ENCODE measurements at regions not wholly inside any gene's neighbourhood (a gene's known extent, or its start where the extent isn't known, plus 50 kb on each side); places are given as distances from the start of the nearest gene placed in this dataset.

- TF ChIP-seq REST (IDR thresholded peaks at IDR 0.05; ENCODE audit: unreplicated experiment) (no peak), EZH2phosphoT487 (IDR thresholded peaks at IDR 0.05; ENCODE audit: unreplicated experiment) (no peak), POLR2AphosphoS5 (IDR thresholded peaks at IDR 0.05; ENCODE audit: low read depth) (no peak)
Measured at GRCh38 chr11:70540196-70540595, 141.9 kb downstream of the CTTN start (continued).

- Histone ChIP-seq H3K27ac (ENCODE audit: low read depth) (no peak overlapping the region), H3K27me3 (ENCODE audit: insufficient read depth) (no peaks in the 10 kb centered on the region), H3F3A (replicated peaks; ENCODE audit: low read depth) (no peaks in the 10 kb centered on the region), H3K36me3 (ENCODE audit: insufficient read depth) (no peaks in the 10 kb centered on the region), H3K79me2 (replicated peaks; ENCODE audit: insufficient read depth) (peaks cover 4% of the 10 kb centered on the region; the same call in 1 of the 2 replicates), H3K9me2 (ENCODE audit: insufficient read depth) (no peaks in the 10 kb centered on the region), H3K4me2 (no peak overlapping the region), H3K4me3 (no peak overlapping the region), H4K20me1 (replicated peaks; ENCODE audit: insufficient read depth) (no peaks in the 10 kb centered on the region; the same call in 1 of the 2 replicates), H2AFZ (no peak overlapping the region), H3K4me1 (ENCODE audit: insufficient read depth) (peaks cover 12% of the 10 kb centered on the region)
- H3K27me3 Mint-ChIP-seq (ENCODE audit: insufficient read depth, low read depth, poor library complexity) = peaks cover 23% of the 10 kb centered on the region
- peaks cover 2% of the 10 kb centered on the region; the same call in 1 of the 3 replicates for H3K36me3 Mint-ChIP-seq (ENCODE audit: low read depth)
- ATAC-seq (no peak), DNase-seq (ENCODE audit: low spot score) (no peak)
- H3K9me3 Mint-ChIP-seq = peaks cover 2% of the 10 kb centered on the region; the same call in 1 of the 3 replicates
- H3K4me3 Mint-ChIP-seq = no peak overlapping the region
- peaks cover 14% of the 10 kb centered on the region for H3K4me1 Mint-ChIP-seq
- no peak overlapping the region for H3K27ac Mint-ChIP-seq
- TF ChIP-seq ZNF331 (CRISPR knock-in tag; IDR thresholded peaks at IDR 0.05; ENCODE audit: low read depth) = no peak
- no peak for TF ChIP-seq EZH2phosphoT487 (IDR thresholded peaks at IDR 0.05; ENCODE audit: unreplicated experiment)
- TF ChIP-seq CREB1 (CRISPR knock-in tag; IDR thresholded peaks at IDR 0.05; ENCODE audit: low read depth) = no peak
- no peak for TF ChIP-seq STAT1 (IDR thresholded peaks at IDR 0.05; ENCODE audit: unreplicated experiment)
Measured at GRCh38 chr11:70541176-70541575, 142.8 kb downstream of the CTTN start.

GRCh38 chr11:70541699-70542098, 143.4 kb downstream of the CTTN start:
- ATAC-seq = no peak

More at GRCh38 chr11:70541699-70542098, 143.4 kb downstream of the CTTN start:
- H3K27me3 ChIP-seq (ENCODE audit: insufficient read depth) = no peaks in the 10 kb centered on the region
- H3K9me3 Mint-ChIP-seq = peaks cover under 1% of the 10 kb centered on the region; the same call in 1 of the 3 replicates
- DNase-seq (ENCODE audit: low spot score) = no peak
- no peaks in the 10 kb centered on the region for H3K9me2 ChIP-seq (ENCODE audit: insufficient read depth)
- peaks cover 23% of the 10 kb centered on the region for H3K27me3 Mint-ChIP-seq (ENCODE audit: insufficient read depth, low read depth, poor library complexity)
- H3K36me3 ChIP-seq (ENCODE audit: insufficient read depth) = no peaks in the 10 kb centered on the region
- H3K27ac ChIP-seq (ENCODE audit: low read depth) = no peak overlapping the region
- H3K79me2 ChIP-seq (replicated peaks; ENCODE audit: insufficient read depth) = peaks cover 4% of the 10 kb centered on the region; the same call in 1 of the 2 replicates
- no peaks in the 10 kb centered on the region for H3F3A ChIP-seq (replicated peaks; ENCODE audit: low read depth)
- H3K4me3 Mint-ChIP-seq = no peak overlapping the region
- H4K20me1 ChIP-seq (replicated peaks; ENCODE audit: insufficient read depth) = no peaks in the 10 kb centered on the region; the same call in 1 of the 2 replicates
- no peak for TF ChIP-seq ZNF331 (CRISPR knock-in tag; IDR thresholded peaks at IDR 0.05; ENCODE audit: low read depth)
- TF ChIP-seq ZNF114 (CRISPR knock-in tag; IDR thresholded peaks at IDR 0.05) = no peak
- no peak for TF ChIP-seq POLR2AphosphoS5 (IDR thresholded peaks at IDR 0.05; ENCODE audit: low read depth)
- no peak for TF ChIP-seq ETS1 (IDR thresholded peaks at IDR 0.05)
- no peak for TF ChIP-seq CREB1 (CRISPR knock-in tag; IDR thresholded peaks at IDR 0.05; ENCODE audit: low read depth)
- TF ChIP-seq EZH2 (IDR thresholded peaks at IDR 0.05; ENCODE audit: low read depth, unreplicated experiment) = no peak
- no peak for TF ChIP-seq CTCF (conservative IDR thresholded peaks at IDR 0.05; ENCODE audit: low read depth in 2 of 2)
- H2AFZ ChIP-seq = no peak overlapping the region
- peaks cover 20% of the 10 kb centered on the region for H3K4me1 Mint-ChIP-seq
- no peak overlapping the region for H3K4me2 ChIP-seq
- peaks cover 17% of the 10 kb centered on the region for H3K4me1 ChIP-seq (ENCODE audit: insufficient read depth)
- H3K36me3 Mint-ChIP-seq (ENCODE audit: low read depth) = peaks cover 2% of the 10 kb centered on the region; the same call in 1 of the 3 replicates
- H3K27ac Mint-ChIP-seq = no peak overlapping the region
- H3K4me3 ChIP-seq = no peak overlapping the region

Data from GM23338 (cell line).